ENCODE measurements at regions not wholly inside any gene's neighbourhood (a gene's known extent, or its start where the extent isn't known, plus 50 kb on each side); places are given as distances from the start of the nearest gene placed in this dataset.
"Not testable (repeated sequence)": the region's sequence is repeated elsewhere in the genome, so short reads cannot be mapped to it uniquely, and the experiment has no call there.

DNA sequence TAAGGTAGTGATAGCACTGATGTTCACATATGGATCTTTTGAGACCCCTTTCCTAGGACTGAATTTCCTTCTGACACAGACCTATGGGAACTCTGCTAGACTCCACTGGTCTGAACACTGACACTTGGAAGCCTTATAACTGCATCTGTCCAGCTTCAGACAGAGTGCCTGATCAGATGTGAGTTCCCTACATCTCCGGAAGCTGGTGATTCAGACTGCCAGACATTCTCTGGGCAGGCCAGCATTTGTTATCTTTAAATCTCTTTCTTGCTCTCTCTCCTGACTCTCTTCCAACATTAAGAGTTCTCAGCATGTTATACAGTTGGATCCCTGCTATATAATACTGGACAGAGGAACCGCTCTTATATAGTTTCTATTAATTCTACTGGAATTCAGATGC, 408.5 kb downstream of the ZEB2 start:
- Histone ChIP-seq H4K20me1 (ENCODE audit: control insufficient read depth, insufficient read depth, insufficient read length) (no peaks in the 10 kb centered on the region), H3K79me2 (ENCODE audit: insufficient read depth, low read length) (no peaks in the 10 kb centered on the region), H3K27me3 (ENCODE audit: insufficient read depth, low read length) (no peaks in the 10 kb centered on the region), H3K27ac (ENCODE audit: insufficient read length, low read depth, low read length) (no peak overlapping the region), H4K91ac (ENCODE audit: insufficient read length, low read depth, low read length) (no peak overlapping the region), H3K14ac (ENCODE audit: insufficient read depth, low read length) (no peak overlapping the region), H2BK12ac (ENCODE audit: insufficient read length, low read depth, low read length) (no peak overlapping the region), H3K23me2 (ENCODE audit: insufficient read length, low read depth, low read length, poor library complexity, severe bottlenecking) (no peaks in the 10 kb centered on the region), H3K4me2 (ENCODE audit: insufficient read depth, insufficient read length, low read length) (no peak overlapping the region), H3K9me3 (ENCODE audit: control insufficient read depth, low read depth, low read length) (no peaks in the 10 kb centered on the region), H2AFZ (ENCODE audit: low read length) (no peak overlapping the region), H2BK15ac (ENCODE audit: low read depth, low read length) (no peak overlapping the region), H3K79me1 (ENCODE audit: insufficient read depth, low read depth, low read length, poor library complexity, severe bottlenecking) (no peaks in the 10 kb centered on the region), H2BK20ac (ENCODE audit: low read depth, low read length, poor library complexity, severe bottlenecking) (no peak overlapping the region), H2BK5ac (ENCODE audit: insufficient read length, low read length) (no peak overlapping the region), H3T11ph (ENCODE audit: low read length) (no peak overlapping the region), H4K5ac (ENCODE audit: insufficient read length, low read depth, low read length) (no peak overlapping the region), H2BK120ac (ENCODE audit: low read depth, low read length, poor library complexity, severe bottlenecking) (no peak overlapping the region), H3K9ac (ENCODE audit: extremely low read depth, insufficient read length, low read length) (no peak overlapping the region), H3K56ac (ENCODE audit: insufficient read length, low read depth, low read length) (no peak overlapping the region), H3K23ac (ENCODE audit: insufficient read length, low read depth, low read length) (no peak overlapping the region), H3K18ac (ENCODE audit: insufficient read length, low read depth, low read length) (no peak overlapping the region), H3K4me1 (ENCODE audit: insufficient read depth, low read length) (no peaks in the 10 kb centered on the region), H4K8ac (replicated peaks; ENCODE audit: insufficient read length, low read depth, low read length) (no peak overlapping the region), H2AK5ac (ENCODE audit: insufficient read length, low read length) (no peak overlapping the region), H3K4ac (ENCODE audit: low read depth, low read length) (no peak overlapping the region)
- Mint-ChIP-seq H3K27ac (no peak overlapping the region), H3K4me3 (no peak overlapping the region), H3K36me3 (ENCODE audit: insufficient read depth in 1 of 3, low read depth in 3 of 3) (peaks cover 19 to 29% (median 22%) of the 10 kb centered on the region in 3 experiments), H3K9me3 (peaks cover 20 to 25% of the 10 kb centered on the region in 2 experiments), H3K27me3 (ENCODE audit: low read depth) (no peaks in the 10 kb centered on the region), H3K4me1 (no peaks in the 10 kb centered on the region)
- no CpG with 5 or more reads among the region's 2 CpGs for WGBS (ENCODE audit: extremely low coverage, insufficient read length, low lambda C conversion rate)
- no peak for DNase-seq
- no peak for TF ChIP-seq CTCF (conservative IDR thresholded peaks at IDR 0.05)

DNA sequence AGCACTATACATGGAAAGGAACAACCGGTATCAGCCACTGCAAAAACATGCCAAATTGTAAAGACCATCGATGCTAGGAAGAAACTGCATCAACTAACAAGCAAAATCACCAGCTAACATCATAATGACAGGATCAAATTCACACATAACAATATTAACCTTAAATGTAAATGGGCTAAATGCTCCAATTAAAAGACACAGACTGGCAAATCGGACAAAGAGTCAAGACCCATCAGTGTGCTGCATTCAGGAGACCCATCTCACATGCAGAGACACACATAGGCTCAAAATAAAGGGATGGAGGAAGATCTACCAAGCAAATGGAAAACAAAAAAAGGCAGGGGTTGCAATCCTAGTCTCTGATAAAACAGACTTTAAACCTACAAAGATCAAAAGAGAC, 413.8 kb downstream of the ZEB2 start:
- not testable (repeated sequence) for DNase-seq; H4K5ac ChIP-seq (ENCODE audit: insufficient read length, low read depth, low read length); H2BK120ac ChIP-seq (ENCODE audit: low read depth, low read length, poor library complexity, severe bottlenecking); H3K14ac ChIP-seq (ENCODE audit: insufficient read depth, low read length); H3K4me1 Mint-ChIP-seq; H2BK15ac ChIP-seq (ENCODE audit: low read depth, low read length); H2BK12ac ChIP-seq (ENCODE audit: insufficient read length, low read depth, low read length); H3K4me1 ChIP-seq (ENCODE audit: insufficient read depth, low read length); H3K4me2 ChIP-seq (ENCODE audit: insufficient read depth, insufficient read length, low read length); H3K9me3 ChIP-seq (ENCODE audit: control insufficient read depth, low read depth, low read length); H3K18ac ChIP-seq (ENCODE audit: insufficient read length, low read depth, low read length); H3K4me3 Mint-ChIP-seq; H3T11ph ChIP-seq (ENCODE audit: low read length); H2BK20ac ChIP-seq (ENCODE audit: low read depth, low read length, poor library complexity, severe bottlenecking); H3K79me1 ChIP-seq (ENCODE audit: insufficient read depth, low read depth, low read length, poor library complexity, severe bottlenecking); H3K4ac ChIP-seq (ENCODE audit: low read depth, low read length); H4K20me1 ChIP-seq (ENCODE audit: control insufficient read depth, insufficient read depth, insufficient read length); H3K27ac Mint-ChIP-seq; H3K9ac ChIP-seq (ENCODE audit: extremely low read depth, insufficient read length, low read length); H2BK5ac ChIP-seq (ENCODE audit: insufficient read length, low read length); H3K27me3 Mint-ChIP-seq (ENCODE audit: low read depth); H3K56ac ChIP-seq (ENCODE audit: insufficient read length, low read depth, low read length); H3K27ac ChIP-seq (ENCODE audit: insufficient read length, low read depth, low read length); H4K8ac ChIP-seq (replicated peaks; ENCODE audit: insufficient read length, low read depth, low read length); H2AK5ac ChIP-seq (ENCODE audit: insufficient read length, low read length); H3K23me2 ChIP-seq (ENCODE audit: insufficient read length, low read depth, low read length, poor library complexity, severe bottlenecking); H3K27me3 ChIP-seq (ENCODE audit: insufficient read depth, low read length); H4K91ac ChIP-seq (ENCODE audit: insufficient read length, low read depth, low read length); H2AFZ ChIP-seq (ENCODE audit: low read length); H3K79me2 ChIP-seq (ENCODE audit: insufficient read depth, low read length); H3K23ac ChIP-seq (ENCODE audit: insufficient read length, low read depth, low read length)
- Mint-ChIP-seq H3K36me3 (ENCODE audit: insufficient read depth in 1 of 3, low read depth in 3 of 3) (peaks cover 34 to 52% (median 46%) of the 10 kb centered on the region in 3 experiments), H3K9me3 (peaks cover 44 to 50% of the 10 kb centered on the region in 2 experiments)
- no CpG with 5 or more reads among the region's 3 CpGs for WGBS (ENCODE audit: extremely low coverage, insufficient read length, low lambda C conversion rate)

Data from H9 (cell line).